ENCODE measurements at regions not wholly inside any gene's neighbourhood (a gene's known extent, or its start where the extent isn't known, plus 50 kb on each side); places are given as distances from the start of the nearest gene placed in this dataset.

DNA sequence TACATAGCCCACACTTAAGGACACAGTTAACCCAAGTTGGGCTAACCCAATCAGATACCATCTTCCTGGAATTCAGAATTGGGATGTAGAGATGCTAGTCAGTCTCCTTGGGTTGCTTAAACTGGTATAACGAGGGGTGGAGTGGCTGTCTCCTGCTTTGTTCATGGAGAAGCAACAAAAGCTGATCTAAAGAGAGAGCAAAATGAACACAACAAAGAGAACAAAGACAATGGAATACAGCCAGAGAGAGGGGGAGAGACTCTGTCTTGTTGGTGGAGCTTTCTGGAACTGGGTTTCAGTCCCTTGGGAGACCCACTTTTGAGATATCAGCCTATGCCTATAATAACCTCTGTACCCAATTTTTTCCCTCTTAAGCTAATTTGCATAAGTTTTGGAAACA, 138.1 kb downstream of the ATG4C start:
- TF ChIP-seq, protein P1, sequence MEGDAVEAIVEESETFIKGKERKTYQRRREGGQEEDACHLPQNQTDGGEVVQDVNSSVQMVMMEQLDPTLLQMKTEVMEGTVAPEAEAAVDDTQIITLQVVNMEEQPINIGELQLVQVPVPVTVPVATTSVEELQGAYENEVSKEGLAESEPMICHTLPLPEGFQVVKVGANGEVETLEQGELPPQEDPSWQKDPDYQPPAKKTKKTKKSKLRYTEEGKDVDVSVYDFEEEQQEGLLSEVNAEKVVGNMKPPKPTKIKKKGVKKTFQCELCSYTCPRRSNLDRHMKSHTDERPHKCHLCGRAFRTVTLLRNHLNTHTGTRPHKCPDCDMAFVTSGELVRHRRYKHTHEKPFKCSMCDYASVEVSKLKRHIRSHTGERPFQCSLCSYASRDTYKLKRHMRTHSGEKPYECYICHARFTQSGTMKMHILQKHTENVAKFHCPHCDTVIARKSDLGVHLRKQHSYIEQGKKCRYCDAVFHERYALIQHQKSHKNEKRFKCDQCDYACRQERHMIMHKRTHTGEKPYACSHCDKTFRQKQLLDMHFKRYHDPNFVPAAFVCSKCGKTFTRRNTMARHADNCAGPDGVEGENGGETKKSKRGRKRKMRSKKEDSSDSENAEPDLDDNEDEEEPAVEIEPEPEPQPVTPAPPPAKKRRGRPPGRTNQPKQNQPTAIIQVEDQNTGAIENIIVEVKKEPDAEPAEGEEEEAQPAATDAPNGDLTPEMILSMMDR (IDR thresholded peaks at IDR 0.05) = no peak
- TF ChIP-seq POLR2A (IDR thresholded peaks at IDR 0.05; ENCODE audit: low read depth) = no peak
- TF ChIP-seq EP300 (IDR thresholded peaks at IDR 0.05) = no peak
- no peak for TF ChIP-seq POLR2AphosphoS5 (IDR thresholded peaks at IDR 0.05)
